ENCODE measurements at regions not wholly inside any gene's neighbourhood (a gene's known extent, or its start where the extent isn't known, plus 50 kb on each side); places are given as distances from the start of the nearest gene placed in this dataset.

GRCh38 chr12:126890097-126890496 lies 1376.9 kb upstream of the TMEM132C start:
- no peak overlapping the region for H3K27ac ChIP-seq (ENCODE audit: low read depth in 2 of 2, low read length in 2 of 2)
- H3K9ac ChIP-seq (ENCODE audit: low read depth in 1 of 2, low read length in 2 of 2), result no peak overlapping the region

GRCh38 chr12:126891789-126892188 lies 1375.2 kb upstream of the TMEM132C start:
- no peaks in the 10 kb centered on the region for H3K9me3 ChIP-seq (ENCODE audit: control insufficient read depth in 2 of 2, low read length in 2 of 2)
- H3K36me3 ChIP-seq (ENCODE audit: control insufficient read depth in 2 of 2, insufficient read depth in 2 of 2, low read length in 2 of 2), result no peaks in the 10 kb centered on the region
- no peak overlapping the region for H3K4me3 ChIP-seq (ENCODE audit: low read length in 2 of 2)
- no peak overlapping the region for H3K27ac ChIP-seq (ENCODE audit: low read depth in 2 of 2, low read length in 2 of 2)
- H3K9ac ChIP-seq (ENCODE audit: low read depth in 1 of 2, low read length in 2 of 2), result no peak overlapping the region
- no peaks in the 10 kb centered on the region for H3K27me3 ChIP-seq (ENCODE audit: control insufficient read depth in 2 of 2, insufficient read depth in 2 of 2, low read length in 2 of 2)
- no peaks in the 10 kb centered on the region for H3K4me1 ChIP-seq (ENCODE audit: control insufficient read depth in 2 of 2, insufficient read depth in 2 of 2, low read length in 2 of 2)

More at GRCh38 chr12:126890097-126890496, 1376.9 kb upstream of the TMEM132C start:
- Histone ChIP-seq H3K4me3 (ENCODE audit: low read length in 2 of 2) (no peak overlapping the region), H3K4me1 (ENCODE audit: control insufficient read depth in 2 of 2, insufficient read depth in 2 of 2, low read length in 2 of 2) (no peaks in the 10 kb centered on the region), H3K27me3 (ENCODE audit: control insufficient read depth in 2 of 2, insufficient read depth in 2 of 2, low read length in 2 of 2) (no peaks in the 10 kb centered on the region), H3K9me3 (ENCODE audit: control insufficient read depth in 2 of 2, low read length in 2 of 2) (no peaks in the 10 kb centered on the region), H3K36me3 (ENCODE audit: control insufficient read depth in 2 of 2, insufficient read depth in 2 of 2, low read length in 2 of 2) (no peaks in the 10 kb centered on the region)

GRCh38 chr12:126895951-126896913 lies 1370.7 kb upstream of the TMEM132C start:
- Histone ChIP-seq H3K27me3 (ENCODE audit: control insufficient read depth in 2 of 2, insufficient read depth in 2 of 2, low read length in 2 of 2) (peaks cover 0 to 4% of the 10 kb centered on the region in 2 donors), H3K4me3 (ENCODE audit: low read length in 2 of 2) (no peak overlapping the region), H3K9me3 (ENCODE audit: control insufficient read depth in 2 of 2, low read length in 2 of 2) (no peaks in the 10 kb centered on the region), H3K4me1 (ENCODE audit: control insufficient read depth in 2 of 2, insufficient read depth in 2 of 2, low read length in 2 of 2) (no peaks in the 10 kb centered on the region), H3K9ac (ENCODE audit: low read depth in 1 of 2, low read length in 2 of 2) (no peak overlapping the region), H3K27ac (ENCODE audit: low read depth in 2 of 2, low read length in 2 of 2) (no peak overlapping the region), H3K36me3 (ENCODE audit: control insufficient read depth in 2 of 2, insufficient read depth in 2 of 2, low read length in 2 of 2) (no peaks in the 10 kb centered on the region)

GRCh38 chr12:126897102-126897501 lies 1369.9 kb upstream of the TMEM132C start:
- Histone ChIP-seq H3K9ac (ENCODE audit: low read depth in 1 of 2, low read length in 2 of 2) (no peak overlapping the region), H3K27ac (ENCODE audit: low read depth in 2 of 2, low read length in 2 of 2) (no peak overlapping the region), H3K4me1 (ENCODE audit: control insufficient read depth in 2 of 2, insufficient read depth in 2 of 2, low read length in 2 of 2) (no peaks in the 10 kb centered on the region), H3K9me3 (ENCODE audit: control insufficient read depth in 2 of 2, low read length in 2 of 2) (no peaks in the 10 kb centered on the region), H3K27me3 (ENCODE audit: control insufficient read depth in 2 of 2, insufficient read depth in 2 of 2, low read length in 2 of 2) (peaks cover 0 to 4% of the 10 kb centered on the region in 2 donors), H3K4me3 (ENCODE audit: low read length in 2 of 2) (no peak overlapping the region), H3K36me3 (ENCODE audit: control insufficient read depth in 2 of 2, insufficient read depth in 2 of 2, low read length in 2 of 2) (no peaks in the 10 kb centered on the region)

- Histone ChIP-seq H3K27ac (ENCODE audit: low read depth in 2 of 2, low read length in 2 of 2) (no peak overlapping the region), H3K9ac (ENCODE audit: low read depth in 1 of 2, low read length in 2 of 2) (no peak overlapping the region), H3K27me3 (ENCODE audit: control insufficient read depth in 2 of 2, insufficient read depth in 2 of 2, low read length in 2 of 2) (peaks cover 0 to 4% of the 10 kb centered on the region in 2 donors), H3K4me3 (ENCODE audit: low read length in 2 of 2) (no peak overlapping the region), H3K9me3 (ENCODE audit: control insufficient read depth in 2 of 2, low read length in 2 of 2) (no peaks in the 10 kb centered on the region), H3K4me1 (ENCODE audit: control insufficient read depth in 2 of 2, insufficient read depth in 2 of 2, low read length in 2 of 2) (no peaks in the 10 kb centered on the region), H3K36me3 (ENCODE audit: control insufficient read depth in 2 of 2, insufficient read depth in 2 of 2, low read length in 2 of 2) (no peaks in the 10 kb centered on the region)
Measured at GRCh38 chr12:126897778-126898177, 1369.2 kb upstream of the TMEM132C start.

- Histone ChIP-seq H3K27me3 (ENCODE audit: control insufficient read depth in 2 of 2, insufficient read depth in 2 of 2, low read length in 2 of 2) (peaks cover 0 to 4% of the 10 kb centered on the region in 2 donors), H3K4me3 (ENCODE audit: low read length in 2 of 2) (no peak overlapping the region), H3K9me3 (ENCODE audit: control insufficient read depth in 2 of 2, low read length in 2 of 2) (no peaks in the 10 kb centered on the region), H3K9ac (ENCODE audit: low read depth in 1 of 2, low read length in 2 of 2) (no peak overlapping the region), H3K36me3 (ENCODE audit: control insufficient read depth in 2 of 2, insufficient read depth in 2 of 2, low read length in 2 of 2) (no peaks in the 10 kb centered on the region), H3K27ac (ENCODE audit: low read depth in 2 of 2, low read length in 2 of 2) (no peak overlapping the region), H3K4me1 (ENCODE audit: control insufficient read depth in 2 of 2, insufficient read depth in 2 of 2, low read length in 2 of 2) (no peaks in the 10 kb centered on the region)
Measured at GRCh38 chr12:126898562-126898961, 1368.4 kb upstream of the TMEM132C start.

GRCh38 chr12:126899926-126900792 lies 1366.8 kb upstream of the TMEM132C start:
- no peak overlapping the region for H3K27ac ChIP-seq (ENCODE audit: low read depth in 2 of 2, low read length in 2 of 2)
- no peaks in the 10 kb centered on the region for H3K4me1 ChIP-seq (ENCODE audit: control insufficient read depth in 2 of 2, insufficient read depth in 2 of 2, low read length in 2 of 2)
- no peak overlapping the region for H3K4me3 ChIP-seq (ENCODE audit: low read length in 2 of 2)
- peaks cover 0 to 4% of the 10 kb centered on the region in 2 donors for H3K27me3 ChIP-seq (ENCODE audit: control insufficient read depth in 2 of 2, insufficient read depth in 2 of 2, low read length in 2 of 2)
- H3K9me3 ChIP-seq (ENCODE audit: control insufficient read depth in 2 of 2, low read length in 2 of 2), result no peaks in the 10 kb centered on the region
- no peaks in the 10 kb centered on the region for H3K36me3 ChIP-seq (ENCODE audit: control insufficient read depth in 2 of 2, insufficient read depth in 2 of 2, low read length in 2 of 2)
- H3K9ac ChIP-seq (ENCODE audit: low read depth in 1 of 2, low read length in 2 of 2), result no peak overlapping the region

- H3K4me1 ChIP-seq (ENCODE audit: control insufficient read depth in 2 of 2, insufficient read depth in 2 of 2, low read length in 2 of 2), result no peaks in the 10 kb centered on the region
- H3K4me3 ChIP-seq (ENCODE audit: low read length in 2 of 2), result no peak overlapping the region
- no peak overlapping the region for H3K27ac ChIP-seq (ENCODE audit: low read depth in 2 of 2, low read length in 2 of 2)
- no peaks in the 10 kb centered on the region for H3K36me3 ChIP-seq (ENCODE audit: control insufficient read depth in 2 of 2, insufficient read depth in 2 of 2, low read length in 2 of 2)
- peaks cover 0 to 4% of the 10 kb centered on the region in 2 donors for H3K27me3 ChIP-seq (ENCODE audit: control insufficient read depth in 2 of 2, insufficient read depth in 2 of 2, low read length in 2 of 2)
- H3K9ac ChIP-seq (ENCODE audit: low read depth in 1 of 2, low read length in 2 of 2), result no peak overlapping the region
- no peaks in the 10 kb centered on the region for H3K9me3 ChIP-seq (ENCODE audit: control insufficient read depth in 2 of 2, low read length in 2 of 2)
Measured at GRCh38 chr12:126903027-126903876, 1363.7 kb upstream of the TMEM132C start.

GRCh38 chr12:126905752-126906151 lies 1361.2 kb upstream of the TMEM132C start:
- H3K36me3 ChIP-seq (ENCODE audit: control insufficient read depth in 2 of 2, insufficient read depth in 2 of 2, low read length in 2 of 2), result no peaks in the 10 kb centered on the region
- H3K27me3 ChIP-seq (ENCODE audit: control insufficient read depth in 2 of 2, insufficient read depth in 2 of 2, low read length in 2 of 2), result no peaks in the 10 kb centered on the region
- H3K4me3 ChIP-seq (ENCODE audit: low read length in 2 of 2), result no peak overlapping the region
- no peaks in the 10 kb centered on the region for H3K9me3 ChIP-seq (ENCODE audit: control insufficient read depth in 2 of 2, low read length in 2 of 2)
- no peak overlapping the region for H3K27ac ChIP-seq (ENCODE audit: low read depth in 2 of 2, low read length in 2 of 2)
- H3K4me1 ChIP-seq (ENCODE audit: control insufficient read depth in 2 of 2, insufficient read depth in 2 of 2, low read length in 2 of 2), result no peaks in the 10 kb centered on the region
- no peak overlapping the region for H3K9ac ChIP-seq (ENCODE audit: low read depth in 1 of 2, low read length in 2 of 2)
